Right lung (tissue), 2 donors: ENCODE measurements at regions not wholly inside any gene's neighbourhood (a gene's known extent, or its start where the extent isn't known, plus 50 kb on each side); places are given as distances from the start of the nearest gene placed in this dataset.
"Not testable (repeated sequence)": the region's sequence is repeated elsewhere in the genome, so short reads cannot be mapped to it uniquely, and the experiment has no call there.

Experiments used
- DNase-seq, 2 donors: peaks; one replicate each; pipeline ENCODE4 v3.0.0-alpha.2; 2013

DNA sequence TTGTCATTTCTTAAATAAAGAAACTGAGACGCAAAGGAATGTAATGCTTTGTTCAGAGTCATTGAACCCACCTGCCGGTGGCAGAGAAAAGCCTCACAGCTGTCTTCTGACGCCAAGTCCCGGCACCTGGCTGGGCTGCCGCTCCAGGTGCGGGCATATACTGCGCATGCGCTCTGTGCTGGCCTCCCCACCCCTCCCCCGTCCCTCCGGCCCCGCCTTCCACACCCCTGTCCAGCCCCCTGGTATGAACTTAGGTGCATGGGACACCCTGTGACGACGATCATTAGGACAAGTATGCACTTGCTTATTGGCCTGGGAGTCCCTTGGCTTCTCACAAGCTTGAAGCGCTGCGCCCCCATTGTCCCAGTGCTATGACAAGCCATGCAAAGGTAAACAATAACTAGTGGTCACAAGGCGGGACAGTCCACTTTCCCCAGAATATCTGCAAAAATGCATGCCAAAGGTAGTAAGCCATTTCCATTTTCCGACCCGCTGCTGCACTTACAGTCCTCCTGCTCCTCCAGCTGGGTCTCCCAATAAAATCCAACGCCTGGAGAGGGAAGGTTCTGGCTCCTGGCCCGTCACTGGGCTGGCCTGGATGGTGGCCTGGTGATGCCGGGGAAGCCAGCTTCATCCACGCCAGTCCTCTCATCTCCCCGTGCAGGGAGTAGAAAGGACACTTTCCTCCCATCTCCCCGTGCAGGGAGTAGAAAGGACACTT lies 100.4 kb downstream of the PSMG1 start:
- no peak for DNase-seq

DNA sequence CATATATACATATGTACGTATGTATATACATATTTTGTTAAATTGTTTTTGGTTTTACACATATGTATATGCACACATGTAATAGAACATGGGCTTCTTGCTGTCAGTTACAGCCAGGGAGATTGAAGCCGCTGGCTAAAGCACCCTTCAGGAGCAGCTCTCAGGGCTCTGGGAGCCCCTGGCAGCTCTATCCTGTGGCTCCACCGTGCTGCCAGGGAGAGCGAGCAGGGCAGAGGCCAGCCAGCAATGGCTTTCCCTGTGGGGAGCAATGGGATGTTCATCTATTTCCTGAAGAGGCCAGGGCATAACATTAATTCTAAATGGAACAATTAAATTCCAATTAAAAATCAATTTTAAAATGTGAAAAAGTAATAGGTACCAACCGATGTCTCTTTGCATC lies 102.9 kb downstream of the PSMG1 start:
- no peak for DNase-seq

DNA sequence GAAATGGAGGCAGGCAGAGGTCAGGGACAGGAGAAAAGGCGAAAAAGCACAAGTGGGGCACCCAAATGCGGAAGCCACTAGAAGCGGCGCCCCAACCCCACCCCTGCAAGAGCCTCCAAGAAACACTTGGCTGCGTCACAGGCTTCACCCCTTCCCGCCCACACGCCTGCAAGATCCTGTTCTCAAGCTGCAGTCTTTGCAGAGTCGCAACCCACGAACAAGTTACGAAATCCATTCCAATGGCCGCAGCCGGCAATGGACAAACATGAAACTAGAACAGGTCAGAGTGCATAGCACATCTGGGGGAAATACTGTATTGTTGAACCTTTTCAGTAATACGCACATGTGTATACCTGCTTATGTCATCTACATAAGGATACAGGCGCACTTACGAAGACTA lies 103.6 kb downstream of the PSMG1 start:
- DNase-seq, result no peak

- DNase-seq, result no peak
Measured at GRCh38 chr21:39078322-39079065, 104.8 kb downstream of the PSMG1 start.

DNA sequence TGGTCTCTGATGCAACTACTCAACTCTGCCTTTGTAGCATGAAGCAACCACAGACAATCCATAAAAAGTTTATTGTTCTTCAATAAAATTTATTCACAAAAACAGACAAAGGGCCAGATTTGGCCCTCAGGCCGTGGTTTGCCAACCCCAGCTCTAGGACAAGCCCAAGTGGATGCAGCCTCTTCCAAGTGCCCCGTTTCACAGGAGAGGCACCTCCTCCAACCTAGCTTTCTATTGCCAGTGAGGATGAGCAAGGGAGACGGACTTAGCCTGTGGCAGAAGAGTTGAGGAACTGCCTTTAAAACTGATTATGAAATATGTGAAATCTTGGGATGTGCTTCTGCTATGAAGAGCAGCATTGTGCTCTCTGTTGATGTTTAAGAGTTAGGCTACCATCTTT lies 105.4 kb downstream of the PSMG1 start:
- DNase-seq, result no peak

GRCh38 chr21:39074508-39074907 lies 108.7 kb downstream of the PSMG1 start:
- DNase-seq, result no peak

DNA sequence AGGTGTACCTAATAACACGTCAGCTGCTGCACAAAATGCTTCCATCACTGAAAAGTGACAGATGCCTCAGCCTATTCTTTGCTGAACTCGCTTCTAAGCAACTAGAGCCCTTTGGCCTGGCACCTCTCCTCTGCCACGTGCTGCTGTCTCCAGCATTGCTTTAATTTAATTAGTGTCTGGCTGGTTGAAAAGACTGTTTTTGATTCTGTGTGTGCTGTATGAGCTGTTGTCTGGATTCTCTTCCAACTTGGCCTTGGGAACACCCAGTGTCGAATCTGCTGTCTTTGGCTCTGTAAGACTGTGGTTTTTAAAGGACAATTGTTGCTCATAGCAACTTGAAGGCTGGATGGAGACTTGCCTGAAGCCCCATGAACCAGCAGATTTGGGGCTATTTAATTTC lies 109.5 kb downstream of the PSMG1 start:
- no peak for DNase-seq

GRCh38 chr21:39073063-39073462 lies 110.2 kb downstream of the PSMG1 start:
- no peak for DNase-seq

- no peak for DNase-seq
Measured at GRCh38 chr21:39072468-39072867, 110.8 kb downstream of the PSMG1 start.

DNA sequence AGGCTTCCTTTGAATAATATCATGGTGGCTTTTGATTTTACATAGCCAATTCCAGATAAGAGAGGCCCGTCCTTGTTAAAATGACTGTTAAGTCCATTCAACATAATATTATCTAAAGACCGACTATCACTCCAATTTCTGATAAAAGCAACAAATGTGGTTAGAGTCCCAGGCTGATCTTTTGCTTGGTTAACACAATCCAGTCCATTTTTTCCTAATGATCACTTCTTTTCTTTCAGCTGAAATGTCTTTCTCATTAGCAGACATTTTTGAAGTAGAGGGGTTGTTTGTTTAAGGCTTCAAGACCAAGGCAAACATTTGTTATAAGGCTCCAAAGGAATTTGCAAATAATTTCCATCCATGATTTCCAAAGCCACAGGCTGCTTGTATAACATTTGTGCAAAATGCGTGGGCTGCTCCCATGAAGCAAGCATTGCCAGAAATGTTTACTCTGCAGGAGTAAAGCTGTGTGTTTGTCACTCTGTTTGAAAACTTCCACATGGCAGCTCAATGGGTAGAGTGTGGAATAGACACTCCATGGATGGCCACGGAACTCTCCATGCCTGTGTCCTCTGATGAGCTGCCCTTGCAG lies 111.5 kb downstream of the PSMG1 start:
- no peak for DNase-seq

DNA sequence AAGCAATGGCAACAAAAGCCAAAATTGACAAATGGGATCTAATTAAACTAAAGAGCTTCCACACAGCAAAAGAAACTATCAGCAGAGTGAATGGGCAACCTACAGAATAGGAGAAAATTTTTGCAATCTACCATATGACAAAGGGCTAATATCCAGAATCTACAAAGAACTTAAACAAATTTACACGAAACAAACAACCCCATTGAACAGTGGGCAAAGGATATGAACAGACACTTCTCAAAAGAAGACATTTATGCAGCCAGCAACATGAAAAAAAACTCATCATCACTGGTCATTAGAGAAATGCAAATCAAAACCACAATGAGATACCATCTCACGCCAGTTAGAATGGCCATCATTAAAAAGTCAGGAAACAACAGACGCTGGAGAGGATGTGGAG lies 113.4 kb downstream of the PSMG1 start:
- DNase-seq, result not testable (repeated sequence)

DNA sequence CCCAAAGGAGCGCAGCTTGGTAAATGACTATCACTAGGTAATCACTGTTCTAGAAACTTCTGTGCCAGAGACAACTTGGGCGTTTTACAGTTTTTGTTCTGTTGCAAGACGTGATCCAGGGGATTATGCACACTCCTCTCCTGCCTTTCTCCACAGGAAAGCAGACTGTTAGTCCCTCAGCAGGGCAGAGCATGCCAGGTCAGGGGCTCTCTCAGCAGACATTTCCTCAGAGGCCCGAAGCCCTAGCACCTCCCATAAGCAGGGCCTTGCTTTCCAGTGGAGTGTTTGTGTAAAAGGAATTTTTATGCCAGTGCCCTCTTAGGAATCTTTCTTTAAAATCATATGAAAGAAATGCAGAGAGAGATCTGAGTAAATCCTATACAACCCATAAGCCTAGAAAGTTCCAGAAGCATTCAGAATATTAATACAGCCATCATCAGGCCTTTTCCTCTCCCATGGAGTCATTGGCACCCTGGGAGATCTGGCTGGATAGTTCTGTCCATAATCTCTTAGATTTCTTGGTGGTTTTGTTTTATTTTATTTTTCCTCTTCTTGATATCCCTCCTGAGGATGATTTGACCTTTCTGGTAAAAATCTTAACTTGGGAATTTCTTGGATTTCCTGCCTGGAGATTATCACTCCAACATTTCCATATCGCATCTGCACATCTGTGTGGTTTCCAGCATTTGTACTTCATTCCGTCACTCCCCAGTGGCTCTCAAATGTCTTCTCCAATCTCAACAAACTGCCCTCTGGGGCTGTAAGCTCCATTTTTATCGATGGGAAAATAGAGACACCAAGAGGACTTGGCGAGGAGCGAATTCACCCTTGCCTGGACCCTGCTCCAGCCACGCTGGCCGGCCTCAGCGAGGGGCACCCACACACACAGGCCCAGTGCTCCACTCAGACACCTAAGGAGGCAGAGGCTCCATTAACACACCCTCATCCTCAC lies 116.1 kb downstream of the PSMG1 start:
- DNase-seq, result no peak

DNA sequence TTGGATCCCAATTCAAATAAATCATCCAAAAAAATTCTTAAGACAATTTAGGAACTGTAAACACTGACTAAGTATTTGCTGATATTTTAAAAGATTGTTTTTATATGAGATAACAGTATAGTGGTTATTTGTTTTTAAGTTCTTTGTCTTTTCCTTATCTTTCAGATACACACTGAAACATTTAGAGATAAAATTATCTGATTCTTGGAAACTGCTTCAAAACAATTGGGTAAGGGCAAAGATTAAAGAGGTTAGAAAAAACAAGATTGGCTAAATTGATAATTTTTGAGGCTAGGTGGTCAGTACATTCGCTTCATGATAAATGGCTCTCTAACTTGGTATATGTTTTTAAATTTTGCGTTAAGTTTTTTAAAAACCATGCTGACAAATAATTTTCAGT lies 117.3 kb downstream of the PSMG1 start:
- DNase-seq, result no peak

DNA sequence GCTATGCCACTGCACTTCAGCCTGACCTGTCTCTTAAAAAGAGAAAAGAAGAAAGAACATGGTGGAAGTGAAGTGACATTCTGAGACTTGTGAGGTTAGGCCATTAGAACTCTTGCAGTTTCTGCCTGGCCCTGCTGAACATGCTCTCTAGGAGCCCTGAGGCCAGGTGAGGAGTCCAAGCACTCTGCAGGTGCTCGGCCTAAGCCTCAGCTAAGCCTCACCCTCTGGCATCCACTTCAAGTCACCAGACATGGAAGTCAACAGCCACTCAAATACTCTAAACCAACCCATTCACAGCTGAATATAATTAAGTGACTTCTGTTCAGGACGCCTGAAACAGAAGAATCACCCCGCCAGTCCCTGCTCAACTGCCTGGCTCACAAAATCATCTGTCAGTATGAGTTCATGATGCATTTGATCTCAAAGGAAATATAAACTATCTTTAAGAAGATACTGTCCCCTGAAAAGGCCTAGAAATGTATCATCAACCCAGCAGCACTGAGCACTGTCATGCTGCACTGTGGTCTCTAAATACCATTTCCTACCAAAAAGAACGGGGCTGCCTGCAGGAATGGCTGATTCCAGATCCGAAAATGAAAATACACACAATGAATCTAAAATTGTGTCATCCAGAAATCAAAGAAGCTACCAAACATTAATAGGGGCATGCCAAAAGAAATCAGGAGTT lies 118.8 kb downstream of the PSMG1 start:
- no peak for DNase-seq

DNA sequence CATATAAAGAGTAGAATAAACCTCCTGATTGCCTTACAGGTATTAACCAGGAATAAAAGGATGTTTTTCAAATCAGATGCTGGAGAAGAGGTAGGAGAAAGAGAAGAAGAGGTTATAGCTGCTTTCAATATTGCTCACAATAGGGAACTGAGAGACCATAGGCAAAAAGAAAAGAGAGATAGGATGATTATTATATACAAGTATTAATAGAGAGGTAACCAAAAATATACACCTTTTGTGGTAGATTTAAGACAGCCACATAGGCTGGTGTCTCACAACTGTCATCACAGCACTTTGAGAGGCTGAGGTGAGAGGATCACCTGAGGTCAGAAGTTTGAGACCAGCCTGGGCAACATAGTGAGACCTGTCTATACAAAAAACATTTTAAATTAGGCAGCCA lies 119.7 kb downstream of the PSMG1 start:
- no peak for DNase-seq

GRCh38 chr21:39062196-39062595 lies 121.1 kb downstream of the PSMG1 start:
- DNase-seq, result no peak

DNA sequence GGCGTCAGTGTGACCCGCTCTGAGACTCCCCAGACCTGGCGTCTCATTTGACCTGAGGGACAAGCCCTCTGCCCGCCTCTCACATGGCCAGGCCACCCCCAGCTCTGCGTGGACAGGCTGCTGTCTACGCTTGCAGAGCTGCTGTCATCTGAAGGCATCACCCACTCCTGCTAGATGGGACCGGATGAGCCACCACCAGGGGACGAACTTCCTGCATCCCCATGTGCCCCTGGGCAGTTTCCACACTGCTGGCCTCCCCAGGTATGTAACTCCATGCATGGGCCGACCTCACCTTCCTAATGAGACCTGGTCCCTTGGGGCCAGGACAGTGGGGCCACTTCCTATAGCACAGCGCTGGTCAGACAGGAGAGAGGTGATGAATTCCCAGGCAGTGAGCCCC lies 121.5 kb downstream of the PSMG1 start:
- DNase-seq, result no peak

GRCh38 chr21:39060485-39061083 lies 122.7 kb downstream of the PSMG1 start:
- no peak for DNase-seq

GRCh38 chr21:39057121-39057520 lies 126.1 kb downstream of the PSMG1 start:
- no peak for DNase-seq

- DNase-seq, result no peak
Measured at GRCh38 chr21:39056636-39057035, 126.6 kb downstream of the PSMG1 start.

DNA sequence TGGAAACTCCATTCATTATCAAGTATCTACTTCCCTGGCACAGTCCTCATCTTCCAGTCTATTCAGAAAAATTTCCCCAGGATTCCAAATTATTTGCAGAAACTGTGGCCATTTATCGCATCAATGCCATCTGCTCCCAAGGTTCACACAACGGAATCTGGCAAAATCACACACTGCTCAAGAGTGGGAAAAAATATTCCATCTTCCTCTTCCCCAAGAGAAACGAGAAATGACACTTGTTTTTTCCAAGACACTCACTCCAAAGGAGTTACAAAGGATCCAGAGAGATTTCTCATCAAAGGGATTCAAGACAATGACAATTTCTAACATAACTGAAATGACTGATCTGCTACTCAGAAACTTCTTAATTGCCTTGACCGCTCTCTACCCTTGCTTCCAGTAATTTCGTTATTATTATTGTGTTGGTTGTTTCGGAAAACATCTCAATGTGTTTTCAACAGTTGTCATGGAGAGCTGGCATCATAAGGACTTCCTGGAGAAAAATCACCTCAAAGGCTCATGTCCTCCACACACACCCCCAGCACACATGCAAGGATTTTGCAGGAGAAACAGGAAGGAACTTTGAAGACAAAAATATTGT lies 128.0 kb downstream of the PSMG1 start:
- DNase-seq, result no peak
